CD14-positive monocyte (primary cell): ENCODE measurements at regions not wholly inside any gene's neighbourhood (a gene's known extent, or its start where the extent isn't known, plus 50 kb on each side); places are given as distances from the start of the nearest gene placed in this dataset.

Experiments used
- DNase-seq, 3 donors: peaks; one replicate each; pipeline ENCODE4 v3.0.0-alpha.2; 2011 to 2022
- H2AFZ ChIP-seq: 2 replicates; pipeline ENCODE4 v1.6.0; 2012; ENCODE audit warnings: mild to moderate bottlenecking, low read depth, low read length, inconsistent platforms; ENCODE audit not compliant: insufficient read depth, poor library complexity, severe bottlenecking
- H3K27ac ChIP-seq, 2 donors: 1 replicate in 1 of 2; 2 replicates in 1 of 2; pipeline ENCODE4 v1.5.1; 2012 to 2013; ENCODE audit warnings: low read length in 2 of 2, control low read depth in 1 of 2, inconsistent platforms in 1 of 2, low read depth in 1 of 2, mild to moderate bottlenecking in 1 of 2
- H3K27me3 ChIP-seq, 2 donors: one replicate each; pipeline versions ENCODE4 v1.6.0 to v1.6.1; 2011 to 2013; ENCODE audit warnings: low read length in 2 of 2; ENCODE audit not compliant: control insufficient read depth in 2 of 2, insufficient read depth in 2 of 2
- H3K36me3 ChIP-seq, 2 donors: replicated peaks in 1 of 2; 1 replicate in 1 of 2; 2 replicates in 1 of 2; pipeline versions ENCODE4 v1.5.1 to v1.6.1; 2012 to 2013; ENCODE audit warnings: low read length in 2 of 2, control low read depth in 1 of 2, inconsistent platforms in 1 of 2, mild to moderate bottlenecking in 1 of 2; ENCODE audit not compliant: insufficient read depth in 2 of 2, control insufficient read depth in 1 of 2
- H3K4me1 ChIP-seq, 2 donors: 1 replicate in 1 of 2; 2 replicates in 1 of 2; pipeline versions ENCODE4 v1.5.1 to v1.6.1; 2012 to 2013; ENCODE audit warnings: low read length in 2 of 2, control low read depth in 1 of 2, inconsistent platforms in 1 of 2, mild to moderate bottlenecking in 1 of 2, moderate library complexity in 1 of 2; ENCODE audit not compliant: insufficient read depth in 2 of 2, control insufficient read depth in 1 of 2
- H3K4me2 ChIP-seq: replicated peaks from 2 replicates; pipeline ENCODE3; 2012; ENCODE audit warnings: low read length, moderate library complexity, mild to moderate bottlenecking; ENCODE audit not compliant: poor library complexity, severe bottlenecking; ENCODE audit errors: extremely low read depth
- H3K4me3 ChIP-seq, 3 experiments: fragments of 200-600 bp in 1 of 3; sonication (generic) in 1 of 3; replicated peaks in 1 of 3; 1 replicate in 2 of 3; 2 replicates in 1 of 3; pipeline ENCODE4 v1.5.1; 2011 to 2013; ENCODE audit warnings: low read length in 3 of 3, mild to moderate bottlenecking in 3 of 3, control low read depth in 2 of 3, low read depth in 2 of 3, inconsistent platforms in 1 of 3, moderate library complexity in 1 of 3
- H3K79me2 ChIP-seq: 2 replicates; pipeline ENCODE4 v1.6.0; 2012; ENCODE audit warnings: mild to moderate bottlenecking, control low read depth, inconsistent platforms, low read length, moderate library complexity; ENCODE audit not compliant: insufficient read depth
- H3K9ac ChIP-seq: 2 replicates; pipeline ENCODE4 v1.6.0; 2017; ENCODE audit warnings: low read length, mild to moderate bottlenecking; ENCODE audit not compliant: insufficient read depth, poor library complexity, severe bottlenecking
- H3K9me3 ChIP-seq, 2 donors: replicated peaks in 1 of 2; 1 replicate in 1 of 2; 2 replicates in 1 of 2; pipeline versions ENCODE4 v1.5.1 to v1.6.1; 2012 to 2013; ENCODE audit warnings: low read length in 2 of 2, control low read depth in 1 of 2; ENCODE audit not compliant: control insufficient read depth in 1 of 2, insufficient read depth in 1 of 2
- H4K20me1 ChIP-seq: 2 replicates; pipeline ENCODE4 v1.6.0; 2012; ENCODE audit warnings: mild to moderate bottlenecking, low read length, control low read depth, moderate library complexity; ENCODE audit not compliant: insufficient read depth
- H3K27ac Mint-ChIP-seq, 7 donors: one replicate each; pipeline ENCODE4 v1.8.0; 2020; ENCODE audit warnings: mild to moderate bottlenecking in 7 of 7, mixed read lengths in 7 of 7, moderate library complexity in 6 of 7, inconsistent platforms in 2 of 7
- H3K27me3 Mint-ChIP-seq, 3 donors: one replicate each; pipeline ENCODE4 v1.8.0; 2021 to 2022; ENCODE audit warnings: low read depth in 3 of 3, mild to moderate bottlenecking in 3 of 3, mixed read lengths in 3 of 3, moderate library complexity in 3 of 3, inconsistent platforms in 1 of 3
- H3K36me3 Mint-ChIP-seq, 2 donors: one replicate each; pipeline ENCODE4 v1.8.0; 2020; ENCODE audit warnings: mixed read lengths in 2 of 2, inconsistent platforms in 1 of 2, mild to moderate bottlenecking in 1 of 2
- H3K4me1 Mint-ChIP-seq: one replicate; pipeline ENCODE4 v1.8.0; 2020; ENCODE audit warnings: mild to moderate bottlenecking, mixed read lengths
- H3K4me3 Mint-ChIP-seq, 2 donors: one replicate each; pipeline ENCODE4 v1.8.0; 2020; ENCODE audit warnings: mild to moderate bottlenecking in 2 of 2, mixed read lengths in 2 of 2, moderate library complexity in 1 of 2
- H3K9me3 Mint-ChIP-seq, 7 donors: one replicate each; pipeline ENCODE4 v1.8.0; 2020 to 2022; ENCODE audit warnings: mixed read lengths in 7 of 7, mild to moderate bottlenecking in 6 of 7, moderate library complexity in 6 of 7, inconsistent platforms in 2 of 7
- CTCF ChIP-seq: fragments of 200-600 bp; IDR thresholded peaks from one replicate; pipeline ENCODE4 v1.8.0; 2022; ENCODE audit warnings: antibody characterized with exemption, mild to moderate bottlenecking
- WGBS: methylation state at CpG from one replicate; pipeline ENCODE4 v1.1.5; 2013; ENCODE audit warnings: missing lambda C conversion rate; ENCODE audit not compliant: insufficient coverage; 5-methylcytosine and 5-hydroxymethylcytosine counted together
- intact Hi-C, 2 donors: fragments of 100-400 bp; cut with micrococcal nuclease; formaldehyde crosslinking; loops; one replicate each; pipeline versions ENCODE4 v1.15.0 to v1.15.1; 2023

GRCh38 chrX:13179100-13179499, 134.7 kb upstream of the FAM9C start:
- H2AFZ ChIP-seq: no peak overlapping the region
- intact Hi-C loops: no loop called here
- no peak overlapping the region for H3K4me3 Mint-ChIP-seq
- H3K79me2 ChIP-seq: no peaks in the 10 kb centered on the region
- peaks cover 0 to 44% (median 0%) of the 10 kb centered on the region in 3 donors for H3K27me3 Mint-ChIP-seq
- H3K27ac ChIP-seq: no peak overlapping the region
- no peaks in the 10 kb centered on the region for H3K36me3 ChIP-seq
- DNase-seq: no peak
- TF ChIP-seq CTCF: no peak
- H3K9me3 ChIP-seq: peaks cover 0 to 3% of the 10 kb centered on the region in 2 donors
- H3K4me2 ChIP-seq: no peak overlapping the region
- H3K27ac Mint-ChIP-seq: no peak overlapping the region
- peaks cover 0 to 20% of the 10 kb centered on the region in 2 donors for H3K27me3 ChIP-seq
- peaks cover 1 to 17% (median 7%) of the 10 kb centered on the region in 7 donors for H3K9me3 Mint-ChIP-seq
- H3K4me1 ChIP-seq: no peaks in the 10 kb centered on the region
- H3K4me1 Mint-ChIP-seq: peaks cover 3% of the 10 kb centered on the region
- H3K36me3 Mint-ChIP-seq: peaks cover 0 to under 1% of the 10 kb centered on the region in 2 donors
- H3K9ac ChIP-seq: no peak overlapping the region
- H4K20me1 ChIP-seq: no peaks in the 10 kb centered on the region
- WGBS: no CpG with 5 or more reads among the region's 2 CpGs
- H3K4me3 ChIP-seq: no peak overlapping the region

GRCh38 chrX:13177921-13178566, 133.6 kb upstream of the FAM9C start:
- intact Hi-C loops: no loop called here
- Mint-ChIP-seq H3K4me3 (no peak overlapping the region), H3K9me3 (peaks cover 1 to 17% (median 6%) of the 10 kb centered on the region in 7 donors), H3K27ac (no peak overlapping the region), H3K36me3 (no peaks in the 10 kb centered on the region), H3K27me3 (peaks cover 0 to 36% (median 0%) of the 10 kb centered on the region in 3 donors), H3K4me1 (peaks cover 3% of the 10 kb centered on the region)
- no peaks in the 10 kb centered on the region for H4K20me1 ChIP-seq
- H3K36me3 ChIP-seq: no peaks in the 10 kb centered on the region
- no peaks in the 10 kb centered on the region for H3K4me1 ChIP-seq
- peaks cover 0 to 20% of the 10 kb centered on the region in 2 donors for H3K27me3 ChIP-seq
- H3K79me2 ChIP-seq: no peaks in the 10 kb centered on the region
- H3K4me3 ChIP-seq: no peak overlapping the region
- H2AFZ ChIP-seq: no peak overlapping the region
- WGBS: no CpG with 5 or more reads among the region's 6 CpGs
- no peak overlapping the region for H3K9ac ChIP-seq
- no peak for DNase-seq
- no peak overlapping the region for H3K4me2 ChIP-seq
- H3K27ac ChIP-seq: no peak overlapping the region
- TF ChIP-seq CTCF: no peak
- peaks cover 0 to 3% of the 10 kb centered on the region in 2 donors for H3K9me3 ChIP-seq
